B cell (primary cell): ENCODE measurements at regions not wholly inside any gene's neighbourhood (a gene's known extent, or its start where the extent isn't known, plus 50 kb on each side); places are given as distances from the start of the nearest gene placed in this dataset.

Source experiments
- CTCF ChIP-seq: fragments of 200-600 bp; IDR thresholded peaks from one replicate; pipeline ENCODE4 v1.8.0; 2022; ENCODE audit warnings: antibody characterized with exemption, mild to moderate bottlenecking
- EZH2 ChIP-seq: IDR thresholded peaks from 2 replicates; pipeline ENCODE4 v1.6.1; 2012; ENCODE audit warnings: borderline replicate concordance, low read depth, mild to moderate bottlenecking, moderate library complexity, low read length; ENCODE audit not compliant: insufficient read depth, poor library complexity, severe bottlenecking

- TF ChIP-seq CTCF (no peak), EZH2 (no peak)
Measured at GRCh38 chr4:180207921-180208320, 2035.3 kb upstream of the TENM3 start.
